Nephron (organoid): ENCODE measurements at regions not wholly inside any gene's neighbourhood (a gene's known extent, or its start where the extent isn't known, plus 50 kb on each side); places are given as distances from the start of the nearest gene placed in this dataset.
A peak's percentile ranks its signal among the peaks of the same experiment; 100 is the strongest.

Experiments used
- H3K27ac Mint-ChIP-seq, 3 experiments: 2 replicates each; pipeline ENCODE4 v1.8.0; 2020; ENCODE audit warnings: mixed read lengths in 3 of 3, mild to moderate bottlenecking in 2 of 3, moderate library complexity in 1 of 3
- H3K27me3 Mint-ChIP-seq: 2 replicates; pipeline ENCODE4 v1.8.0; 2021; ENCODE audit warnings: low read depth, mild to moderate bottlenecking, moderate library complexity, mixed read lengths
- H3K36me3 Mint-ChIP-seq: 2 replicates; pipeline ENCODE4 v1.8.0; 2020; ENCODE audit warnings: low read depth, mixed read lengths
- H3K4me1 Mint-ChIP-seq: 2 replicates; pipeline ENCODE4 v1.8.0; 2020; ENCODE audit warnings: mixed read lengths
- H3K4me3 Mint-ChIP-seq, 3 experiments: 2 replicates each; pipeline ENCODE4 v1.8.0; 2020; ENCODE audit warnings: mild to moderate bottlenecking in 3 of 3, mixed read lengths in 3 of 3, moderate library complexity in 2 of 3
- H3K9me3 Mint-ChIP-seq: 2 replicates; pipeline ENCODE4 v1.8.0; 2020; ENCODE audit warnings: mixed read lengths
- CTCF ChIP-seq, 3 experiments: fragments of 200-600 bp; sonication (generic); IDR thresholded peaks; one replicate each; pipeline ENCODE4 v1.5.0; 2021; ENCODE audit warnings: antibody characterized with exemption in 3 of 3; ENCODE audit not compliant: unreplicated experiment in 3 of 3

DNA sequence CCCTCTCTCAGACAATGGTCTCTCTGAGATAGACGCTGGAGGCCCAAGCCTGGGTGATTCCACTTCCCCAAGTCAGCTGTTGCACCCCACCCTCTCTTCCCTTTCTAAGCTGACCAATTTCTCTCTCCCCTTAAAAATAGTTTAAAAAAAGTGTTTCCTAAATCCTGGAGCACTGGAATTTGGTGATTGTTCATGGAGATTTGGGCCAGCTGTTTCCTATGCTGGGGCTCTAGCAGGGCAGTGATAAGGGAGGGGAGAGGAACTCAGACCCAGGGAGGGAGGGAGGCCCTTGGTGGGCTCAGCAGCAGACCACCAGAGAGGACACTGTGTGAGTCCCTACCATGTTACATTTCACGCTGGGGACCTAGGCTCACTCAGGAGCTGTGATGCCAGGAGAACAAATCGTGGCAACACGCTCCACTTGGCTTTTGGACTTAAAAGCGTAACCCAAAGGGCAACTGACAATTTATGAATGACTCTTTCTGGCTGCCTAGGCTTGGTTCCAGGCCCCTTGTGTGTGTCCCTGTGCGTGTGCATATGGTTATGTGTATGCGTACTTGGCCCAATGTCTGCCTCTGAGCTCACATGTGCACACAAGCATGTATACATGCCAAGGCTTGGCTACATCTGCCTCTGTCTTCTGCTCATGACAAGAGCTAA, 59.8 kb upstream of the INSYN1 start:
- Mint-ChIP-seq H3K27ac (peak overlapping the region; percentile 52 to 76 (median 64)), H3K9me3 (no peaks in the 10 kb centered on the region), H3K4me3 (no peak overlapping the region), H3K27me3 (peaks cover 29% of the 10 kb centered on the region), H3K4me1 (peaks cover 21% of the 10 kb centered on the region), H3K36me3 (no peaks in the 10 kb centered on the region)
- TF ChIP-seq CTCF (IDR thresholded peaks at IDR 0.05; ENCODE audit: unreplicated experiment in 3 of 3), result no peak

GRCh38 chr15:73813589-73813988, 59.8 kb upstream of the TBC1D21 start:
- no peak overlapping the region for H3K4me3 Mint-ChIP-seq
- peak overlapping the region in 2 of 3 experiments; percentile 28 to 76 for H3K27ac Mint-ChIP-seq
- no peak for TF ChIP-seq CTCF (IDR thresholded peaks at IDR 0.05; ENCODE audit: unreplicated experiment in 3 of 3)
- no peaks in the 10 kb centered on the region for H3K9me3 Mint-ChIP-seq
- peaks cover 24% of the 10 kb centered on the region for H3K4me1 Mint-ChIP-seq
- H3K27me3 Mint-ChIP-seq, result peaks cover 29% of the 10 kb centered on the region
- no peaks in the 10 kb centered on the region for H3K36me3 Mint-ChIP-seq

GRCh38 chr15:73818308-73818985, 54.9 kb upstream of the TBC1D21 start:
- Mint-ChIP-seq H3K4me3 (no peak overlapping the region), H3K9me3 (no peaks in the 10 kb centered on the region), H3K27me3 (peaks cover 34% of the 10 kb centered on the region), H3K27ac (no peak overlapping the region), H3K4me1 (peaks cover 16% of the 10 kb centered on the region), H3K36me3 (no peaks in the 10 kb centered on the region)
- TF ChIP-seq CTCF (IDR thresholded peaks at IDR 0.05; ENCODE audit: unreplicated experiment in 3 of 3), result no peak

DNA sequence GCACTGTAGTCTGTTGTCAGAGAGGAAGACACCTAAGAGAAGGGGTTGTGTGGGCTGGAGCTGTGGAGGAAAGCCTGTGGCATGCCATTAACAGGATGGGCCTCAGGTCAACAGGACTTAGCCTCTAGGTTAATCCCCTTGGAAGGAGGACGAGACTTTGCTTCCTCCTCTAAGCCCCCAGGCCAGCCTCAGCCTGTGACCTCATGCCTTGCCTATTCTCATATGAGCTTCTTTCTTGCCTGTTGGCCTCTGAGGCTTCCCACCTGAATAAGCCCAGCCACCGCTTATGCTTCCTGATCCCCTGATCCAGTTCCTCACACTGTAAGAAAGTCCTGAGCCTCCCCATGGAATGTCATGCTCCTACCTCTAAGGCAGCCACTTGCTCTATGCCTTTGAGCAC, 52.2 kb upstream of the TBC1D21 start:
- Mint-ChIP-seq H3K27ac (no peak overlapping the region), H3K4me3 (no peak overlapping the region), H3K27me3 (peaks cover 35% of the 10 kb centered on the region), H3K4me1 (peaks cover 6% of the 10 kb centered on the region), H3K9me3 (no peaks in the 10 kb centered on the region), H3K36me3 (no peaks in the 10 kb centered on the region)
- TF ChIP-seq CTCF (IDR thresholded peaks at IDR 0.05; ENCODE audit: unreplicated experiment in 3 of 3), result no peak

- H3K4me1 Mint-ChIP-seq, result peaks cover 6% of the 10 kb centered on the region
- H3K4me3 Mint-ChIP-seq, result no peak overlapping the region
- no peak for TF ChIP-seq CTCF (IDR thresholded peaks at IDR 0.05; ENCODE audit: unreplicated experiment in 3 of 3)
- no peaks in the 10 kb centered on the region for H3K36me3 Mint-ChIP-seq
- no peaks in the 10 kb centered on the region for H3K9me3 Mint-ChIP-seq
- H3K27me3 Mint-ChIP-seq, result peaks cover 43% of the 10 kb centered on the region
- no peak overlapping the region for H3K27ac Mint-ChIP-seq
Measured at GRCh38 chr15:73822998-73823397, 50.4 kb upstream of the TBC1D21 start.
